CD4-positive, alpha-beta T cell treated with Interleukin-17A for 4 hours (primary cell): ENCODE measurements at regions not wholly inside any gene's neighbourhood (a gene's known extent, or its start where the extent isn't known, plus 50 kb on each side); places are given as distances from the start of the nearest gene placed in this dataset.
"Not testable (repeated sequence)": the region's sequence is repeated elsewhere in the genome, so short reads cannot be mapped to it uniquely, and the experiment has no call there.

Experiments
- DNase-seq: peaks from one replicate; pipeline ENCODE4 v3.0.0-alpha.2; 2020; ENCODE audit warnings: mixed read lengths

- DNase-seq = peak; percentile 12
Measured at GRCh38 chr6:63441266-63441956, 121.6 kb upstream of the LGSN start.

- DNase-seq = no peak
Measured at GRCh38 chr6:63442870-63443269, 123.1 kb upstream of the LGSN start.

GRCh38 chr6:63444768-63445167 lies 125.0 kb upstream of the LGSN start:
- no peak for DNase-seq

- DNase-seq = no peak
Measured at GRCh38 chr6:63446405-63446804, 125.9 kb upstream of the LOC128125822 start.

GRCh38 chr6:63447134-63447533 lies 125.1 kb upstream of the LOC128125822 start:
- DNase-seq = no peak

GRCh38 chr6:63448229-63448628 lies 124.1 kb upstream of the LOC128125822 start:
- DNase-seq = no peak

GRCh38 chr6:63449714-63450113 lies 122.6 kb upstream of the LOC128125822 start:
- DNase-seq = no peak

GRCh38 chr6:63451238-63451637 lies 121.0 kb upstream of the LOC128125822 start:
- no peak for DNase-seq

- no peak for DNase-seq
Measured at GRCh38 chr6:63452125-63452524, 120.2 kb upstream of the LOC128125822 start.

- DNase-seq = no peak
Measured at GRCh38 chr6:63456734-63457133, 115.5 kb upstream of the LOC128125822 start.

- no peak for DNase-seq
Measured at GRCh38 chr6:63458480-63459115, 113.7 kb upstream of the LOC128125822 start.

GRCh38 chr6:63459814-63460213 lies 112.5 kb upstream of the LOC128125822 start:
- DNase-seq = no peak

GRCh38 chr6:63460971-63461370 lies 111.3 kb upstream of the LOC128125822 start:
- DNase-seq = no peak

- DNase-seq = no peak
Measured at GRCh38 chr6:63464060-63464459, 108.2 kb upstream of the LOC128125822 start.

- no peak for DNase-seq
Measured at GRCh38 chr6:63465750-63466149, 106.5 kb upstream of the LOC128125822 start.

GRCh38 chr6:63466242-63466733 lies 106.0 kb upstream of the LOC128125822 start:
- DNase-seq = no peak

GRCh38 chr6:63467247-63467954 lies 104.9 kb upstream of the LOC128125822 start:
- no peak for DNase-seq

GRCh38 chr6:63471145-63471544 lies 101.1 kb upstream of the LOC128125822 start:
- not testable (repeated sequence) for DNase-seq

GRCh38 chr6:63471654-63472053 lies 100.6 kb upstream of the LOC128125822 start:
- no peak for DNase-seq

GRCh38 chr6:63475707-63476106 lies 96.6 kb upstream of the LOC128125822 start:
- DNase-seq = no peak

GRCh38 chr6:63476302-63476701 lies 96.0 kb upstream of the LOC128125822 start:
- no peak for DNase-seq

GRCh38 chr6:63477422-63478040 lies 94.7 kb upstream of the LOC128125822 start:
- DNase-seq = no peak

- DNase-seq = no peak
Measured at GRCh38 chr6:63478734-63479133, 93.5 kb upstream of the LOC128125822 start.
